Mesendoderm (in vitro differentiated cells): ENCODE measurements at regions not wholly inside any gene's neighbourhood (a gene's known extent, or its start where the extent isn't known, plus 50 kb on each side); places are given as distances from the start of the nearest gene placed in this dataset.

ENCODE experiments used
- DNase-seq: peaks from one replicate; pipeline ENCODE4 v3.0.0; 2013
- H2AK5ac ChIP-seq: 2 replicates; pipeline ENCODE4 v1.6.1; 2013; ENCODE audit warnings: low read length, inconsistent platforms
- H2BK120ac ChIP-seq: 2 replicates; pipeline ENCODE4 v1.6.1; 2013; ENCODE audit warnings: low read depth, mild to moderate bottlenecking, low read length, moderate library complexity, mixed read lengths
- H2BK15ac ChIP-seq: replicated peaks from 2 replicates; pipeline ENCODE4 v1.6.1; 2013; ENCODE audit warnings: low read depth, mild to moderate bottlenecking, moderate library complexity
- H2BK5ac ChIP-seq: 2 replicates; pipeline ENCODE4 v1.6.1; 2013; ENCODE audit warnings: low read length, inconsistent platforms
- H3K18ac ChIP-seq: 2 replicates; pipeline ENCODE4 v1.6.1; 2013; ENCODE audit warnings: mild to moderate bottlenecking, low read length, mixed read lengths
- H3K23ac ChIP-seq: one replicate; pipeline ENCODE4 v1.6.1; 2013; ENCODE audit warnings: low read length
- H3K27ac ChIP-seq: 2 replicates; pipeline ENCODE4 v1.5.1; 2013; ENCODE audit warnings: low read depth, mild to moderate bottlenecking, inconsistent platforms, low read length, moderate library complexity
- H3K27me3 ChIP-seq: 2 replicates; pipeline ENCODE4 v1.6.1; 2013; ENCODE audit warnings: low read length, control low read depth, mild to moderate bottlenecking, inconsistent platforms; ENCODE audit not compliant: insufficient read depth, poor library complexity
- H3K36me3 ChIP-seq: 2 replicates; pipeline ENCODE4 v1.6.1; 2013; ENCODE audit warnings: low read length, inconsistent platforms; ENCODE audit not compliant: control insufficient read depth, insufficient read depth
- H3K4ac ChIP-seq: one replicate; pipeline ENCODE4 v1.6.1; 2013; ENCODE audit warnings: low read depth, mild to moderate bottlenecking, low read length, moderate library complexity
- H3K4me1 ChIP-seq: 2 replicates; pipeline ENCODE4 v1.6.1; 2013; ENCODE audit warnings: low read depth, low read length, inconsistent platforms; ENCODE audit not compliant: control insufficient read depth
- H3K4me2 ChIP-seq: 2 replicates; pipeline ENCODE4 v1.6.1; 2013; ENCODE audit warnings: low read length
- H3K4me3 ChIP-seq: 2 replicates; pipeline ENCODE4 v1.5.1; 2013; ENCODE audit warnings: mild to moderate bottlenecking, low read length
- H3K56ac ChIP-seq: one replicate; pipeline ENCODE4 v1.6.1; 2013; ENCODE audit warnings: low read length
- H3K79me1 ChIP-seq: 2 replicates; pipeline ENCODE4 v1.6.1; 2013; ENCODE audit warnings: low read length, inconsistent platforms
- H3K79me2 ChIP-seq: 2 replicates; pipeline ENCODE4 v1.6.1; 2013; ENCODE audit warnings: mild to moderate bottlenecking, low read length; ENCODE audit not compliant: control insufficient read depth, insufficient read depth
- H3K9ac ChIP-seq: 2 replicates; pipeline ENCODE4 v1.6.1; 2013; ENCODE audit warnings: low read length, inconsistent platforms
- H4K5ac ChIP-seq: one replicate; pipeline ENCODE4 v1.6.1; 2013; ENCODE audit warnings: low read length
- H4K8ac ChIP-seq: one replicate; pipeline ENCODE4 v1.6.1; 2013; ENCODE audit warnings: low read depth, mild to moderate bottlenecking, control low read depth, low read length, moderate library complexity
- WGBS: extraction: QIAGEN DNeasy Blood & Tissue Kit; methylation state at CpG from one replicate; pipeline ENCODE4 v1.1.7; 2013; ENCODE audit warnings: low lambda C conversion rate, missing lambda C conversion rate; ENCODE audit not compliant: insufficient coverage; ENCODE audit errors: extremely low coverage; 5-methylcytosine and 5-hydroxymethylcytosine counted together

GRCh38 chr6:23584134-23584763 is 541.8 kb upstream of the NRSN1 start:
- Histone ChIP-seq H3K36me3 (no peaks in the 10 kb centered on the region), H3K4me2 (no peak overlapping the region), H3K23ac (no peak overlapping the region), H3K56ac (no peak overlapping the region), H3K4ac (no peak overlapping the region), H3K18ac (no peak overlapping the region), H3K79me2 (no peaks in the 10 kb centered on the region), H4K5ac (no peak overlapping the region), H2BK15ac (no peak overlapping the region), H3K27me3 (no peaks in the 10 kb centered on the region), H2BK120ac (no peak overlapping the region), H3K9ac (no peak overlapping the region), H3K27ac (no peak overlapping the region), H3K79me1 (no peaks in the 10 kb centered on the region), H3K4me1 (no peaks in the 10 kb centered on the region), H3K4me3 (no peak overlapping the region), H4K8ac (no peak overlapping the region), H2BK5ac (no peak overlapping the region), H2AK5ac (no peak overlapping the region)
- WGBS, result no CpG with 5 or more reads among the region's 5 CpGs
- DNase-seq, result no peak

GRCh38 chr6:23587582-23587981 is 538.4 kb upstream of the NRSN1 start:
- H3K4me2 ChIP-seq, result no peak overlapping the region
- no CpG with 5 or more reads among the region's 1 CpG for WGBS

GRCh38 chr6:23589811-23590210 is 536.2 kb upstream of the NRSN1 start:
- Histone ChIP-seq H3K4ac (no peak overlapping the region), H3K4me3 (no peak overlapping the region), H2AK5ac (no peak overlapping the region), H4K5ac (no peak overlapping the region), H3K79me2 (no peaks in the 10 kb centered on the region), H3K79me1 (no peaks in the 10 kb centered on the region), H3K56ac (no peak overlapping the region), H3K27me3 (no peaks in the 10 kb centered on the region), H3K18ac (no peak overlapping the region), H3K27ac (no peak overlapping the region), H4K8ac (no peak overlapping the region), H3K4me2 (no peak overlapping the region), H3K9ac (no peak overlapping the region), H3K23ac (no peak overlapping the region), H2BK15ac (no peak overlapping the region), H2BK120ac (no peak overlapping the region), H3K36me3 (no peaks in the 10 kb centered on the region), H2BK5ac (no peak overlapping the region), H3K4me1 (no peaks in the 10 kb centered on the region)
- DNase-seq, result no peak
- no CpG with 5 or more reads among the region's 2 CpGs for WGBS

More at GRCh38 chr6:23587582-23587981, 538.4 kb upstream of the NRSN1 start:
- H3K4me3 ChIP-seq, result no peak overlapping the region
- no peaks in the 10 kb centered on the region for H3K79me2 ChIP-seq
- no peaks in the 10 kb centered on the region for H3K27me3 ChIP-seq
- H2BK5ac ChIP-seq, result no peak overlapping the region
- no peak for DNase-seq
- H3K23ac ChIP-seq, result no peak overlapping the region
- H3K79me1 ChIP-seq, result no peaks in the 10 kb centered on the region
- no peak overlapping the region for H3K56ac ChIP-seq
- H2BK15ac ChIP-seq, result no peak overlapping the region
- H3K27ac ChIP-seq, result no peak overlapping the region
- H3K9ac ChIP-seq, result no peak overlapping the region
- H3K36me3 ChIP-seq, result no peaks in the 10 kb centered on the region
- no peak overlapping the region for H3K18ac ChIP-seq
- H2BK120ac ChIP-seq, result no peak overlapping the region
- no peak overlapping the region for H2AK5ac ChIP-seq
- H3K4me1 ChIP-seq, result no peaks in the 10 kb centered on the region
- H4K5ac ChIP-seq, result no peak overlapping the region
- no peak overlapping the region for H3K4ac ChIP-seq
- H4K8ac ChIP-seq, result no peak overlapping the region

GRCh38 chr6:23590498-23591126 is 535.4 kb upstream of the NRSN1 start:
- no peak overlapping the region for H3K18ac ChIP-seq
- H3K9ac ChIP-seq, result no peak overlapping the region
- H3K27me3 ChIP-seq, result no peaks in the 10 kb centered on the region
- H3K36me3 ChIP-seq, result no peaks in the 10 kb centered on the region
- no peak overlapping the region for H3K4me3 ChIP-seq
- H4K8ac ChIP-seq, result no peak overlapping the region
- no peak overlapping the region for H3K23ac ChIP-seq
- H3K4ac ChIP-seq, result no peak overlapping the region
- H2BK5ac ChIP-seq, result no peak overlapping the region
- no CpG with 5 or more reads among the region's 1 CpG for WGBS
- H2BK120ac ChIP-seq, result no peak overlapping the region
- H3K79me2 ChIP-seq, result no peaks in the 10 kb centered on the region
- no peak overlapping the region for H3K56ac ChIP-seq
- no peak overlapping the region for H3K4me2 ChIP-seq
- no peak overlapping the region for H3K27ac ChIP-seq
- H2AK5ac ChIP-seq, result no peak overlapping the region
- no peaks in the 10 kb centered on the region for H3K4me1 ChIP-seq
- DNase-seq, result no peak
- no peak overlapping the region for H2BK15ac ChIP-seq
- H4K5ac ChIP-seq, result no peak overlapping the region
- no peaks in the 10 kb centered on the region for H3K79me1 ChIP-seq

- no peaks in the 10 kb centered on the region for H3K27me3 ChIP-seq
- H4K8ac ChIP-seq, result no peak overlapping the region
- peak; percentile 10 for DNase-seq
- H3K4ac ChIP-seq, result no peak overlapping the region
- no peak overlapping the region for H3K27ac ChIP-seq
- H3K4me3 ChIP-seq, result no peak overlapping the region
- no CpG with 5 or more reads among the region's 4 CpGs for WGBS
- no peak overlapping the region for H3K56ac ChIP-seq
- no peaks in the 10 kb centered on the region for H3K79me2 ChIP-seq
- no peak overlapping the region for H2BK5ac ChIP-seq
- H2BK15ac ChIP-seq, result no peak overlapping the region
- H3K79me1 ChIP-seq, result no peaks in the 10 kb centered on the region
- H2BK120ac ChIP-seq, result no peak overlapping the region
- H4K5ac ChIP-seq, result no peak overlapping the region
- H3K4me2 ChIP-seq, result no peak overlapping the region
- no peaks in the 10 kb centered on the region for H3K4me1 ChIP-seq
- H2AK5ac ChIP-seq, result no peak overlapping the region
- no peaks in the 10 kb centered on the region for H3K36me3 ChIP-seq
- H3K9ac ChIP-seq, result no peak overlapping the region
- H3K18ac ChIP-seq, result no peak overlapping the region
- H3K23ac ChIP-seq, result no peak overlapping the region
Observed at GRCh38 chr6:23591761-23592160, 534.3 kb upstream of the NRSN1 start.

GRCh38 chr6:23600118-23600517 is 525.9 kb upstream of the NRSN1 start:
- Histone ChIP-seq H2BK120ac (no peak overlapping the region), H3K4me2 (no peak overlapping the region), H3K27ac (no peak overlapping the region), H3K79me1 (no peaks in the 10 kb centered on the region), H3K36me3 (no peaks in the 10 kb centered on the region), H3K9ac (no peak overlapping the region), H2BK15ac (no peak overlapping the region), H3K4me1 (no peaks in the 10 kb centered on the region), H3K23ac (no peak overlapping the region), H3K79me2 (no peaks in the 10 kb centered on the region), H4K5ac (no peak overlapping the region), H3K27me3 (no peaks in the 10 kb centered on the region), H2AK5ac (no peak overlapping the region), H3K4me3 (no peak overlapping the region), H3K18ac (no peak overlapping the region), H2BK5ac (no peak overlapping the region), H4K8ac (no peak overlapping the region), H3K4ac (no peak overlapping the region), H3K56ac (no peak overlapping the region)
- DNase-seq, result no peak
